ENCODE measurements at regions not wholly inside any gene's neighbourhood (a gene's known extent, or its start where the extent isn't known, plus 50 kb on each side); places are given as distances from the start of the nearest gene placed in this dataset.

GRCh38 chr14:22088614-22089342, 415.2 kb upstream of the OR4E1 start:
- DNase-seq: no peak

GRCh38 chr14:22086131-22086530, 412.5 kb upstream of the OR4E1 start:
- no peak for DNase-seq

- DNase-seq: no peak
Measured at GRCh38 chr14:22084393-22085281, 411.0 kb upstream of the OR4E1 start.

GRCh38 chr14:22081337-22081736, 407.7 kb upstream of the OR4E1 start:
- no peak for DNase-seq

GRCh38 chr14:22079766-22080165, 406.1 kb upstream of the OR4E1 start:
- DNase-seq: no peak

GRCh38 chr14:22073801-22074200, 400.2 kb upstream of the OR4E1 start:
- DNase-seq: no peak

GRCh38 chr14:22071006-22071405, 397.4 kb upstream of the OR4E1 start:
- DNase-seq: no peak

GRCh38 chr14:22070119-22070982, 396.7 kb upstream of the OR4E1 start:
- no peak for DNase-seq

GRCh38 chr14:22065347-22065746, 391.7 kb upstream of the OR4E1 start:
- DNase-seq: no peak

GRCh38 chr14:22059201-22059600, 385.6 kb upstream of the OR4E1 start:
- no peak for DNase-seq

GRCh38 chr14:22052795-22053194, 379.2 kb upstream of the OR4E1 start:
- no peak for DNase-seq

GRCh38 chr14:22047115-22047514, 373.5 kb upstream of the OR4E1 start:
- no peak for DNase-seq

GRCh38 chr14:22046063-22046462, 372.4 kb upstream of the OR4E1 start:
- no peak for DNase-seq

GRCh38 chr14:22044193-22044592, 370.6 kb upstream of the OR4E1 start:
- DNase-seq: no peak

- DNase-seq: no peak
Measured at GRCh38 chr14:22040781-22041125, 367.1 kb upstream of the OR4E1 start.

- DNase-seq: no peak
Measured at GRCh38 chr14:22039938-22040780, 366.5 kb upstream of the OR4E1 start.

- DNase-seq: no peak
Measured at GRCh38 chr14:22036541-22037239, 363.1 kb upstream of the OR4E1 start.

GRCh38 chr14:22026527-22026926, 352.9 kb upstream of the OR4E1 start:
- DNase-seq: no peak

GRCh38 chr14:22025879-22026278, 352.3 kb upstream of the OR4E1 start:
- no peak for DNase-seq

GRCh38 chr14:22024137-22024536, 350.5 kb upstream of the OR4E1 start:
- DNase-seq: no peak

GRCh38 chr14:22018890-22019289, 345.3 kb upstream of the OR4E1 start:
- DNase-seq: no peak

- no peak for DNase-seq
Measured at GRCh38 chr14:22012452-22012851, 338.8 kb upstream of the OR4E1 start.
